Mammary epithelial cell (primary cell): ENCODE measurements at regions not wholly inside any gene's neighbourhood (a gene's known extent, or its start where the extent isn't known, plus 50 kb on each side); places are given as distances from the start of the nearest gene placed in this dataset.

Experiments used
- CTCF ChIP-seq, 2 donors: IDR thresholded peaks in 1 of 2; conservative IDR thresholded peaks in 1 of 2; 2 replicates each; pipeline ENCODE4 v1.5.1; 2011 to 2012; ENCODE audit warnings: inconsistent platforms in 2 of 2, low read length in 2 of 2, mild to moderate bottlenecking in 2 of 2, control low read depth in 1 of 2, low read depth in 1 of 2; ENCODE audit not compliant: insufficient read depth in 1 of 2; ENCODE audit errors: extremely low read depth in 1 of 2
- EZH2 ChIP-seq: IDR thresholded peaks from 2 replicates; pipeline ENCODE4 v1.6.1; 2012; ENCODE audit warnings: low read length, inconsistent platforms, borderline replicate concordance

GRCh38 chr2:188705191-188705590 lies 269.0 kb upstream of the COL3A1 start:
- TF ChIP-seq CTCF (conservative IDR thresholded peaks at IDR 0.05 in 1 of 2, IDR thresholded peaks at IDR 0.05 in 1 of 2; ENCODE audit: extremely low read depth in 1 of 2, insufficient read depth in 1 of 2, low read depth in 1 of 2, low read length in 2 of 2) (no peak), EZH2 (no peak)
